ENCODE measurements at regions not wholly inside any gene's neighbourhood (a gene's known extent, or its start where the extent isn't known, plus 50 kb on each side); places are given as distances from the start of the nearest gene placed in this dataset.

DNA sequence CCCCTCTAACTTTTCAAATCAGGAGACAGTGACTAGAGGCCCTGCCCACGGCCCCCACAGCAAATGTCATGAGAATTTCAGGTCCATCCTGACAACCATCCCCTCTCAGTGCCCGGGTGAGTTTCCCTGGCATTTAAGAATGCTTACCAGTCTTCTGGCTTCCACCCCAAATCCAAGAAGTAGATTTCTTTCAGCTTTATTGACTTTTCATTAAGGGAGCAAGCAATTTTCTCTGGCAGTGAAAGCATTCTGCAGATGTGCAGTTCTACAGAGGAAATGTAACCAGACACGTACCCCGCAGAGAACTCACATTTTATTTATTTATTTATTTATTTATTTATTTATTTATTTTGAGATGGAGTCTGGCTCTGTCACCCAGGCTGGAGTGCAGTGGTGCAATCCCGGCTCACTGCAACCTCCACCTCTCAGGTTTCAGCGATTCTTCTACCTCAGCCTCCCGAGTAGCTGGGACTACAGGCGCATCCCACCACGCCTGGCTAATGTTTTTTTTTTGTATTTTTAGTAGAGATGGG is 120.9 kb upstream of the KCTD7 start:
- Histone ChIP-seq H3K4me1 (replicated peaks) (no peaks in the 10 kb centered on the region), H3K4me3 (no peak overlapping the region), H3K27ac (no peak overlapping the region), H3K27me3 (replicated peaks; ENCODE audit: insufficient read depth) (no peaks in the 10 kb centered on the region), H3K36me3 (no peaks in the 10 kb centered on the region), H3K9me3 (no peaks in the 10 kb centered on the region)
- intact Hi-C loops (cut with DNase I): no loop called here
- no peak for TF ChIP-seq POLR2A (IDR thresholded peaks at IDR 0.05)
- no peak for TF ChIP-seq POLR2AphosphoS5 (IDR thresholded peaks at IDR 0.05)
- TF ChIP-seq, protein P1, sequence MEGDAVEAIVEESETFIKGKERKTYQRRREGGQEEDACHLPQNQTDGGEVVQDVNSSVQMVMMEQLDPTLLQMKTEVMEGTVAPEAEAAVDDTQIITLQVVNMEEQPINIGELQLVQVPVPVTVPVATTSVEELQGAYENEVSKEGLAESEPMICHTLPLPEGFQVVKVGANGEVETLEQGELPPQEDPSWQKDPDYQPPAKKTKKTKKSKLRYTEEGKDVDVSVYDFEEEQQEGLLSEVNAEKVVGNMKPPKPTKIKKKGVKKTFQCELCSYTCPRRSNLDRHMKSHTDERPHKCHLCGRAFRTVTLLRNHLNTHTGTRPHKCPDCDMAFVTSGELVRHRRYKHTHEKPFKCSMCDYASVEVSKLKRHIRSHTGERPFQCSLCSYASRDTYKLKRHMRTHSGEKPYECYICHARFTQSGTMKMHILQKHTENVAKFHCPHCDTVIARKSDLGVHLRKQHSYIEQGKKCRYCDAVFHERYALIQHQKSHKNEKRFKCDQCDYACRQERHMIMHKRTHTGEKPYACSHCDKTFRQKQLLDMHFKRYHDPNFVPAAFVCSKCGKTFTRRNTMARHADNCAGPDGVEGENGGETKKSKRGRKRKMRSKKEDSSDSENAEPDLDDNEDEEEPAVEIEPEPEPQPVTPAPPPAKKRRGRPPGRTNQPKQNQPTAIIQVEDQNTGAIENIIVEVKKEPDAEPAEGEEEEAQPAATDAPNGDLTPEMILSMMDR (IDR thresholded peaks at IDR 0.05): no peak
- no peak for DNase-seq (ENCODE audit: low spot score)
- WGBS: 65% methylated on average over 9 of the region's 9 CpGs

DNA sequence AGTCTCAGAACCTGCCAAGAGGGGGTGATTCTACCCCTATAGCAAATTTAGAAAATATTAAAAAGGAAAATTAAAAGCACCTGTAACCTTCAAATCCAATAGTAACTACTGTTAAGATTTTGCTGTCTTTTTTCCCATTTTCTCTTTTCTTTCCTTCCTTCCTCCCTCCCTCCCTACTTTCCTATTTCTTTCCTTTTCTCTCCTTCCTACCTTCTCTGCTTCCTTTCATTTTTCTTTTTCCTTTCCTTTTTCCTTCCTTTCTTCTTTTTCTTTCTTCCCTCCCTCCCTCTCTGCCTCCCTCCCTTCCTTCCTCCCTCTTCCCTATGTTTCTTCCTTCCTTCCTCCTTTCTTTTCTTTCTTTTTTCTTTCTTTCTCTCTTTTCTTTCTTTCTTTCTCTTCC is 120.2 kb upstream of the KCTD7 start:
- H3K36me3 ChIP-seq: no peaks in the 10 kb centered on the region
- H3K27ac ChIP-seq: no peak overlapping the region
- H3K27me3 ChIP-seq (replicated peaks; ENCODE audit: insufficient read depth): no peaks in the 10 kb centered on the region
- intact Hi-C loops (cut with DNase I): no loop called here
- H3K4me1 ChIP-seq (replicated peaks): no peaks in the 10 kb centered on the region
- no peak overlapping the region for H3K4me3 ChIP-seq
- no peaks in the 10 kb centered on the region for H3K9me3 ChIP-seq
- DNase-seq (ENCODE audit: low spot score): no peak
- TF ChIP-seq POLR2A (IDR thresholded peaks at IDR 0.05) (no peak), POLR2AphosphoS5 (IDR thresholded peaks at IDR 0.05) (no peak)
- TF ChIP-seq, protein P1 (IDR thresholded peaks at IDR 0.05): no peak

DNA sequence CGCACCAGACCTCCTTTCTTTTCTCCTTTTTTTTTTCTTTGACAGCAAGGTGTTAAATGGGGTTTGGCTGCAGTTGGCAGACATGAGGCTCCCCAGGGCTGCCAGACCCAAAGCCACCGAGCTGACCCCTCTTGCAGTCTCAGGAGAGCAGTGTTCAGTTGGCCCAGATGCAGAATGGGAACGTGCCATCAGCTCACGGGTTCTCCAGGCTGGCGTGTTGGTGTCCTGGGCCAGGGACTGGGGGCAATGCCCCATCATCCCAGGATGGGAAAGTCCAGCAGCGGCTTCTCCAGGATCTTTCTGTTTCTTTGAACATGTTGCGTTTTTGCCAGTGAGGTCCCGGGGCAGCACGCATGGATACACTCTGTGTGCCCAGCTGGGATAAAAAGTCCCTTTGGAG is 114.6 kb upstream of the KCTD7 start:
- Histone ChIP-seq H3K27ac (no peak overlapping the region), H3K4me3 (no peak overlapping the region), H3K27me3 (replicated peaks; ENCODE audit: insufficient read depth) (no peaks in the 10 kb centered on the region), H3K36me3 (no peaks in the 10 kb centered on the region), H3K4me1 (replicated peaks) (no peaks in the 10 kb centered on the region), H3K9me3 (no peaks in the 10 kb centered on the region)
- TF ChIP-seq POLR2A (IDR thresholded peaks at IDR 0.05) (no peak), POLR2AphosphoS5 (IDR thresholded peaks at IDR 0.05) (no peak)
- TF ChIP-seq, protein P1 (IDR thresholded peaks at IDR 0.05): no peak
- DNase-seq (ENCODE audit: low spot score): no peak
- intact Hi-C loops (cut with DNase I): no loop called here
- 69% methylated on average over 9 of the region's 9 CpGs for WGBS

DNA sequence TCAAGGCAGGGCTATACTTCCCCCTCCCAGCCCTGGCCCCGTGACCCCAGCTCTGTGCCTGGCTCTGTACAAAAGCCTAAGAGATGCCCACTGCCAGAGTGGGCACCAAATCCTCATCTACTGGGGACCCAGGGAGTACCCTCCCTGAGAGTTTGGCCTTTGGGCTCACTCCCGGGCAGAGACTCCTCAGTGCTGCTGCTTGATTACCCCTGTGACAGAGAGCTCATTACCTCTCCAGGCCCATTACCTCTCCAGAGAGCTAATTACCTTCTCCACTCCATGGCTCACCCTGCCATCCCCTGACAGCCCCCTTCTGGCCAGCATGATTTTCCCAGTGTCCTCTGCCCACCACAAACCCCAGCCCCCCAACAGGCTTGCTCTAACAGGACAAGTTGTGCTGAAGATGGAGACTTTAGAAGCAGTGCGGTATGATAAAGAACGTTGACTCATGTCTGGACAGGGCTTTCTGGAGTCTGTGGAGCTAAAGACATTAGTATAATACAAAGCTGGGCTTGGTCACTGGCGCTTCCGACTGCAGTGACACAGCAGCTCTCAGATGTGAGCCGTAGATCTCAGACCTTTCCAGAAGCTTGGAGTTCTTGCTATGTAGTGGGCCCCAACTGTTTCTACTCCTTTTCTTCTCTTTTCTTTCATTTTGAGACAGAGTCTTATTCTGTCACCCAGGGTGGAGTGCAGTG is 111.3 kb upstream of the KCTD7 start:
- H3K36me3 ChIP-seq: no peaks in the 10 kb centered on the region
- no peaks in the 10 kb centered on the region for H3K4me1 ChIP-seq (replicated peaks)
- intact Hi-C loops (cut with DNase I): no loop called here
- no peak overlapping the region for H3K27ac ChIP-seq
- no peak for DNase-seq (ENCODE audit: low spot score)
- no peaks in the 10 kb centered on the region for H3K9me3 ChIP-seq
- no peaks in the 10 kb centered on the region for H3K27me3 ChIP-seq (replicated peaks; ENCODE audit: insufficient read depth)
- TF ChIP-seq POLR2AphosphoS5 (IDR thresholded peaks at IDR 0.05): no peak
- TF ChIP-seq, protein P1 (IDR thresholded peaks at IDR 0.05): no peak
- no peak for TF ChIP-seq POLR2A (IDR thresholded peaks at IDR 0.05)
- 68% methylated on average over 7 of the region's 7 CpGs for WGBS
- H3K4me3 ChIP-seq: no peak overlapping the region

DNA sequence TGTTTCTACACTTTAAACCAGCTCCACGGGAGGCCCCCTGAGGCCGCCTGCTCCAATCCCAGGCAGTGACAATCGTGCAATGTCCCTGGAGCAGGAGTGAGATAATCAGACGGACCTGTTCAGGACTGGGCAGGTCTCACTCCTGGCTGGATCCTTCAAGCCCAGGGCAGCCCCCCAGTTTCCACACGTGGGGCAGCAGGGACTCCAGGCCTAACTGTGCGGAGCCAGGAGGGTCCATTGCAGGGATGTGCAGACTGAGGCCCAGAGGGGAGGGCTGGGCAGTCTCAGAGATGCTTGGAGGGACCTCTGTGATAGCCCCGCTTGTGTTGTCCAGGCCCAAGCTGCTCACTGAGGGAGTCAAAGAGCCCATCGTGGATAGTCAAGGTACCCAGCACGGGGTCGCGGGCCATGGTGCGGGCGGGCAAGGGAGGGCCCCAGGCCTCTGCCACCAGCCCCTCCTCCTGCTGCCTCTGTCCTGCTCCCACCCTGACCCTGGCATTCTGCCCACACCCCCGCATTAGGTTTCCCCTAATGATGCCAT is 110.5 kb upstream of the KCTD7 start:
- no peak overlapping the region for H3K27ac ChIP-seq
- 69% methylated on average over 14 of the region's 14 CpGs for WGBS
- DNase-seq (ENCODE audit: low spot score): no peak
- intact Hi-C loops (cut with DNase I): no loop called here
- no peaks in the 10 kb centered on the region for H3K9me3 ChIP-seq
- H3K4me3 ChIP-seq: no peak overlapping the region
- TF ChIP-seq POLR2A (IDR thresholded peaks at IDR 0.05): no peak
- no peak for TF ChIP-seq POLR2AphosphoS5 (IDR thresholded peaks at IDR 0.05)
- TF ChIP-seq, protein P1 (IDR thresholded peaks at IDR 0.05): no peak
- no peaks in the 10 kb centered on the region for H3K4me1 ChIP-seq (replicated peaks)
- H3K27me3 ChIP-seq (replicated peaks; ENCODE audit: insufficient read depth): no peaks in the 10 kb centered on the region
- H3K36me3 ChIP-seq: no peaks in the 10 kb centered on the region
